SK-N-MC (cell line): ENCODE measurements at regions not wholly inside any gene's neighbourhood (a gene's known extent, or its start where the extent isn't known, plus 50 kb on each side); places are given as distances from the start of the nearest gene placed in this dataset.

ENCODE experiments used
- DNase-seq: peaks from one replicate; pipeline ENCODE4 v3.0.0-alpha.2; 2011; ENCODE audit warnings: low read depth, low spot score
- H3K27ac ChIP-seq: fragments of 200-600 bp; sonication (generic); 2 replicates; pipeline ENCODE4 v1.5.1; 2016; ENCODE audit warnings: mixed run types
- H3K36me3 ChIP-seq: fragments of 200-600 bp; sonication (generic); 2 replicates; pipeline ENCODE4 v1.6.1; 2017; ENCODE audit warnings: antibody characterized with exemption, low read length, mixed read lengths; ENCODE audit not compliant: insufficient read depth
- H3K4me3 ChIP-seq: fragments of 200-600 bp; sonication (generic); 2 replicates; pipeline ENCODE4 v1.5.1; 2016
- H3K9ac ChIP-seq: fragments of 200-600 bp; sonication (generic); 2 replicates; pipeline ENCODE4 v1.8.0; 2017; ENCODE audit warnings: mixed run types, mixed read lengths; ENCODE audit not compliant: insufficient read length
- H3K9me3 ChIP-seq: fragments of 200-600 bp; sonication (generic); 2 replicates; pipeline ENCODE4 v1.6.1; 2017; ENCODE audit warnings: low read depth, mild to moderate bottlenecking, antibody characterized with exemption, low read length, moderate library complexity, mixed read lengths
- EZH2 ChIP-seq: fragments of 200-600 bp; sonication (generic); IDR thresholded peaks from one replicate; pipeline ENCODE4 v1.6.1; 2017; ENCODE audit warnings: antibody characterized with exemption
- FOXP2 ChIP-seq: optimal IDR thresholded peaks from 2 replicates; pipeline ENCODE3; 2011; ENCODE audit warnings: mild to moderate bottlenecking, moderate library complexity; ENCODE audit not compliant: insufficient read depth; ENCODE audit errors: extremely low read length, control extremely low read depth
- POLR2AphosphoS5 ChIP-seq: IDR thresholded peaks from 2 replicates; pipeline ENCODE4 v1.6.1; 2012; ENCODE audit warnings: mild to moderate bottlenecking, low read depth, low read length, borderline replicate concordance

GRCh38 chr2:600542-601386 is 76.4 kb downstream of the TMEM18 start:
- H3K4me3 ChIP-seq = no peak overlapping the region
- H3K27ac ChIP-seq = no peak overlapping the region
- no peak for DNase-seq
- H3K9ac ChIP-seq = no peak overlapping the region
- H3K9me3 ChIP-seq = no peaks in the 10 kb centered on the region
- no peaks in the 10 kb centered on the region for H3K36me3 ChIP-seq
- TF ChIP-seq EZH2 (no peak), POLR2AphosphoS5 (no peak), FOXP2 (no peak)

DNA sequence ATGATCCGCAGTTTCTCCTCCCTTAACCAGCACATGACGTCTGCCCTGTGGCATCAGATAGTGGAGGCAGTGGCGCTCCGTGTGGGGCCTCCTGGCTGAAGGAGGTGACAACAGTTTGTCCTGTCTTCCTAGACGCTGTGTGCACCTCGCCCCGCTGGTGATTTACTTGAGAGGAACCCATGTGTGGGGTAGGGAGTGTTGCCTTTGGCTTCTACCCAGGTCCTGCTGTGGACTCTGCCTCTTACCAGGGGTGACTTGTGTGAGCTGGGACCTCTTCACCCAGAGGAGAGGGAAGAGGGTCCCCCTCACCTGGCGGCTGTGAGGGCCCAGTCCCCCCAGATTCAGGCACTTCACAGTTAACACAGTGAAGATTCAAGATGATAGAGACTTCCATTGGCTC is 77.6 kb downstream of the TMEM18 start:
- TF ChIP-seq EZH2 (no peak), FOXP2 (no peak), POLR2AphosphoS5 (no peak)
- no peak overlapping the region for H3K4me3 ChIP-seq
- no peak overlapping the region for H3K9ac ChIP-seq
- no peaks in the 10 kb centered on the region for H3K9me3 ChIP-seq
- DNase-seq = no peak
- no peaks in the 10 kb centered on the region for H3K36me3 ChIP-seq
- no peak overlapping the region for H3K27ac ChIP-seq

- no peak for DNase-seq
- H3K9me3 ChIP-seq = no peaks in the 10 kb centered on the region
- no peak overlapping the region for H3K4me3 ChIP-seq
Observed at GRCh38 chr2:598058-598802, 79.0 kb downstream of the TMEM18 start.

DNA sequence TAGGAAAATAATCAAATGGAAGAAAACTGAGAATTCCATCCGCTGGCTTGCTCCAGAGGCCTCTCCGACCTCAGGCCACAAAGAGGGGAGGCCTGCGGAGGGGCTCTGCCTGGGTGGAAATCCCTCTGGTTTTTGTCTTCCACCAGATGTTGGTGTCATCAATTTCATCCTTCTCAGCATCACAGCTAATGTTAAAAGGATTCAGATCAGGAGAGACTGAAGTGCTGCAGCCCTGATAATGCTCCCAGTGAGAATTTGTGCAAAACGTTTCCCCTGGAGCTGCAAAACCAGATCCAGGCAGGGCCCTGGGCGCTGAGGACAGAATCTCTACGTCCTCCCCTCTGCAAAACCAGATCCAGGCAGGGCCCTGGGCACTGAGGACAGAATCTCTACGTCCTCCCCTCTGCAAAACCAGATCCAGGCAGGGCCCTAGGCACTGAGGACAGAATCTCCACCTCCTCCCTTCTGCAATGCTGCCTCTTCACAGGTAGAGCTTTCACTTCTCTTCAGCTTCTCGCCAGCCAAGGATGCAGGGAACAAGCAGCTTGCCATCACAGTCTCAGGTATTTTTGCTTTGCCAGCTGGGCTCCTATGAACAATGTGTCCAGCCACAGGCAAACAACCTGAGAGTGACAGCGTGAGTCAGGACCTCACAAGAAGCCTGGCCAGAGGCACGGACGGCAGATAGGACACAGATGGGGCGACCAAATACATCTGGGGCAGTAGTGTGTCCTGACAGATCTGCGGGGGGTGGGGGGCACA is 81.2 kb downstream of the TMEM18 start:
- no peak for DNase-seq
- H3K36me3 ChIP-seq = no peaks in the 10 kb centered on the region
- no peaks in the 10 kb centered on the region for H3K9me3 ChIP-seq
- no peak overlapping the region for H3K27ac ChIP-seq
- H3K4me3 ChIP-seq = no peak overlapping the region
- TF ChIP-seq POLR2AphosphoS5 (no peak), EZH2 (no peak), FOXP2 (no peak)
- H3K9ac ChIP-seq = no peak overlapping the region

More at GRCh38 chr2:598058-598802, 79.0 kb downstream of the TMEM18 start:
- no peak for TF ChIP-seq EZH2
- TF ChIP-seq FOXP2 = no peak
- no peak for TF ChIP-seq POLR2AphosphoS5
- H3K27ac ChIP-seq = no peak overlapping the region
- H3K9ac ChIP-seq = no peak overlapping the region
- no peaks in the 10 kb centered on the region for H3K36me3 ChIP-seq

- no peak overlapping the region for H3K4me3 ChIP-seq
- TF ChIP-seq POLR2AphosphoS5 (no peak), EZH2 (no peak), FOXP2 (no peak)
- H3K9me3 ChIP-seq = no peaks in the 10 kb centered on the region
- H3K27ac ChIP-seq = no peak overlapping the region
- H3K36me3 ChIP-seq = no peaks in the 10 kb centered on the region
- no peak for DNase-seq
- H3K9ac ChIP-seq = no peak overlapping the region
Observed at GRCh38 chr2:595141-595815, 81.9 kb downstream of the TMEM18 start.

- Histone ChIP-seq H3K9ac (no peak overlapping the region), H3K9me3 (no peaks in the 10 kb centered on the region), H3K27ac (no peak overlapping the region), H3K36me3 (no peaks in the 10 kb centered on the region), H3K4me3 (no peak overlapping the region)
- TF ChIP-seq FOXP2 (no peak), EZH2 (no peak), POLR2AphosphoS5 (no peak)
- no peak for DNase-seq
Observed at GRCh38 chr2:594297-594949, 82.8 kb downstream of the TMEM18 start.

GRCh38 chr2:593356-594026 is 83.7 kb downstream of the TMEM18 start:
- TF ChIP-seq FOXP2 = no peak
- TF ChIP-seq EZH2 = no peak
- no peak for TF ChIP-seq POLR2AphosphoS5
- no peaks in the 10 kb centered on the region for H3K9me3 ChIP-seq
- H3K4me3 ChIP-seq = no peak overlapping the region
- H3K9ac ChIP-seq = no peak overlapping the region
- DNase-seq = no peak
- no peaks in the 10 kb centered on the region for H3K36me3 ChIP-seq
- H3K27ac ChIP-seq = no peak overlapping the region
